HCT116 (cell line): ENCODE measurements at regions not wholly inside any gene's neighbourhood (a gene's known extent, or its start where the extent isn't known, plus 50 kb on each side); places are given as distances from the start of the nearest gene placed in this dataset.
A peak's percentile ranks its signal among the peaks of the same experiment; 100 is the strongest.

ENCODE experiments used
- ATAC-seq: fragments of 200-7000 bp; cut with Tn5 transposase; 2 replicates; pipeline ENCODE4 v1.9.1; 2020; ENCODE audit warnings: mild to moderate bottlenecking, moderate library complexity
- BruUV-seq: library from RNA; stranded (reverse); fragments of 400-500 nt; replicated peaks from 2 replicates; lab custom pipeline; 2021; lab: Mats Ljungman, UMichigan
- CTCF ChIA-PET: fragments of 300-600 bp; sonication (Branson Sonifier 250); formaldehyde crosslinking; loops from one replicate; lab custom pipeline; 2021; ENCODE audit warnings: antibody characterized with exemption; lab: Charles Lee
- POLR2A ChIA-PET: fragments of 300-600, 350-600 bp; sonication (Branson Sonifier 250); formaldehyde crosslinking; loops from one replicate; lab custom pipeline; 2021; ENCODE audit warnings: antibody characterized with exemption; lab: Charles Lee
- RAD21 ChIA-PET, 2 experiments: fragments of 300-600 bp; sonication (Branson Sonifier 250); formaldehyde crosslinking; loops; one replicate each; lab custom pipeline; 2023; ENCODE audit warnings: low total read pairs in 2 of 2; ENCODE audit not compliant: uncharacterized antibody in 2 of 2, unreplicated experiment in 2 of 2, low non-redundant PET in 1 of 2; lab: Charles Lee
- DNase-seq: peaks from one replicate; pipeline ENCODE4 v3.0.0-alpha.2; 2010; ENCODE audit warnings: low read depth, low spot score
- H2AFZ ChIP-seq: fragments of 200-600 bp; shearing (Covaris generic), sonication (generic); 2 replicates; pipeline ENCODE4 v1.6.1; 2017; ENCODE audit warnings: low read depth, mixed run types, mixed read lengths, antibody characterized with exemption, low read length; ENCODE audit not compliant: poor library complexity, severe bottlenecking
- H3K27ac ChIP-seq: 2 replicates; pipeline ENCODE4 v1.5.1; 2012; ENCODE audit warnings: low read depth, low read length
- H3K27me3 ChIP-seq: fragments of 200-600 bp; sonication (generic); 2 replicates; pipeline ENCODE4 v1.6.1; 2016; ENCODE audit warnings: mixed run types, low read length, mixed read lengths; ENCODE audit not compliant: insufficient read depth
- H3K36me3 ChIP-seq, 2 experiments: fragments of 200-500 bp in 1 of 2; fragments of 200-600 bp in 1 of 2; sonication (Bioruptor generic) in 1 of 2; sonication (generic) in 1 of 2; 2 replicates each; pipeline versions ENCODE4 v1.5.1 to v1.6.1; 2014 to 2016; ENCODE audit warnings: low read length in 2 of 2, inconsistent platforms in 1 of 2, mixed read lengths in 1 of 2, mixed run types in 1 of 2; ENCODE audit not compliant: insufficient read depth in 2 of 2, control insufficient read depth in 1 of 2
- H3K4me1 ChIP-seq, 2 experiments: fragments of 200-600 bp in 1 of 2; sonication (generic) in 1 of 2; 2 replicates each; pipeline versions ENCODE4 v1.5.1 to v1.6.1; 2012 to 2017; ENCODE audit warnings: low read length in 2 of 2, inconsistent platforms in 1 of 2, mild to moderate bottlenecking in 1 of 2, mixed read lengths in 1 of 2, mixed run types in 1 of 2, moderate library complexity in 1 of 2; ENCODE audit not compliant: insufficient read depth in 2 of 2, control insufficient read depth in 1 of 2
- H3K4me2 ChIP-seq: fragments of 200-600 bp; sonication (generic); 2 replicates; pipeline ENCODE4 v1.6.1; 2017; ENCODE audit warnings: mixed run types, low read length, mixed read lengths
- H3K4me3 ChIP-seq, 2 experiments: fragments of 200-600 bp in 1 of 2; sonication (generic) in 1 of 2; replicated peaks in 1 of 2; 2 replicates each; pipeline ENCODE4 v1.5.1; 2011 to 2016; ENCODE audit warnings: low read length in 2 of 2, control low read depth in 1 of 2, low read depth in 1 of 2, mild to moderate bottlenecking in 1 of 2, mixed read lengths in 1 of 2, mixed run types in 1 of 2
- H3K79me2 ChIP-seq: fragments of 200-600 bp; sonication (generic); 2 replicates; pipeline ENCODE4 v1.6.1; 2017; ENCODE audit warnings: mild to moderate bottlenecking, mixed run types, low read length, moderate library complexity, mixed read lengths; ENCODE audit not compliant: insufficient read depth
- H3K9ac ChIP-seq: fragments of 200-600 bp; sonication (generic); 2 replicates; pipeline ENCODE4 v1.6.1; 2016; ENCODE audit warnings: low read length, mixed read lengths
- H3K9me2 ChIP-seq: fragments of 200-600 bp; sonication (generic), shearing (Covaris generic); 2 replicates; pipeline ENCODE4 v1.6.1; 2017; ENCODE audit warnings: mixed run types, mild to moderate bottlenecking, moderate library complexity; ENCODE audit not compliant: insufficient read depth
- H3K9me3 ChIP-seq, 2 experiments: fragments of 200-500 bp in 1 of 2; fragments of 200-600 bp in 1 of 2; sonication (Bioruptor generic) in 1 of 2; sonication (generic) in 1 of 2; 2 replicates each; pipeline ENCODE4 v1.6.1; 2014 to 2017; ENCODE audit warnings: low read length in 2 of 2, mixed read lengths in 2 of 2, inconsistent platforms in 1 of 2, low read depth in 1 of 2, mild to moderate bottlenecking in 1 of 2, mixed run types in 1 of 2, moderate library complexity in 1 of 2; ENCODE audit not compliant: control insufficient read depth in 1 of 2, insufficient read depth in 1 of 2
- H4K20me1 ChIP-seq: fragments of 200-600 bp; sonication (generic), shearing (Covaris generic); 2 replicates; pipeline ENCODE4 v1.6.1; 2017; ENCODE audit warnings: mixed run types, mild to moderate bottlenecking, moderate library complexity; ENCODE audit not compliant: insufficient read depth
- CEBPB ChIP-seq: IDR thresholded peaks from 2 replicates; pipeline ENCODE4 v1.6.1; 2012; ENCODE audit warnings: low read depth
- CTCF ChIP-seq, 3 experiments: fragments of 200-600 bp in 1 of 3; sonication (generic) in 1 of 3; IDR thresholded peaks in 2 of 3; conservative IDR thresholded peaks in 1 of 3; 2 replicates each; pipeline ENCODE4 v1.5.1; 2012 to 2017; ENCODE audit warnings: low read depth in 2 of 3, low read length in 2 of 3, antibody characterized with exemption in 1 of 3, borderline replicate concordance in 1 of 3, control low read depth in 1 of 3, mild to moderate bottlenecking in 1 of 3, mixed read lengths in 1 of 3, mixed run types in 1 of 3, moderate library complexity in 1 of 3; ENCODE audit not compliant: insufficient read depth in 1 of 3
- EZH2 ChIP-seq: fragments of 200-600 bp; sonication (generic); IDR thresholded peaks from 2 replicates; pipeline ENCODE4 v1.6.1; 2017; ENCODE audit warnings: antibody characterized with exemption, mixed run types
- POLR2AphosphoS5 ChIP-seq: IDR thresholded peaks from 2 replicates; pipeline ENCODE4 v1.6.1; 2011; ENCODE audit warnings: mild to moderate bottlenecking, low read depth, low read length, moderate library complexity
- RAD21 ChIP-seq: IDR thresholded peaks from 2 replicates; pipeline ENCODE4 v1.6.1; 2012; ENCODE audit warnings: low read depth, mild to moderate bottlenecking
- REST ChIP-seq: IDR thresholded peaks from 2 replicates; pipeline ENCODE4 v1.6.1; 2012; ENCODE audit warnings: low read depth
- YY1 ChIP-seq: IDR thresholded peaks from 2 replicates; pipeline ENCODE4 v1.6.1; 2011; ENCODE audit warnings: low read length, low read depth, moderate library complexity, mild to moderate bottlenecking; ENCODE audit not compliant: insufficient replicate concordance; ENCODE audit errors: extremely low read depth
- ZFX ChIP-seq: fragments of 450-650 bp; IDR thresholded peaks from 2 replicates; pipeline ENCODE4 v1.6.1; 2017
- intact Hi-C: fragments of 100-400 bp; cut with micrococcal nuclease; formaldehyde crosslinking; loops from 2 replicates; pipeline ENCODE4 v1.10.0; 2022

GRCh38 chr21:31476263-31477022, 132.4 kb upstream of the TIAM1 start:
- H3K9me3 ChIP-seq = peaks cover 0 to 4% of the 10 kb centered on the region in 2 experiments; a peak in 1 of 4 replicates
- ChIA-PET RAD21 (no interaction called here), CTCF (interaction anchor here (2.0 kb wide), 1 partner anchor 17 kb away, joined by 10 read pairs; no protein-coding TSS in a partner anchor), POLR2A (no interaction called here)
- DNase-seq (no peak), ATAC-seq (no peak)
- H3K36me3 ChIP-seq = 0 out of 4 replicates have a peak, but pooled peaks cover 0 to 3% of the 10 kb centered on the region in 2 experiments
- intact Hi-C loops = no loop called here
- H3K9me2 ChIP-seq = no peaks in the 10 kb centered on the region
- no peaks in the 10 kb centered on the region for H3K27me3 ChIP-seq
- BruUV-seq = no TSS peak
- no peak overlapping the region for H3K4me3 ChIP-seq
- no peak for TF ChIP-seq RAD21
- TF ChIP-seq CTCF (IDR thresholded peaks at IDR 0.05 in 2 of 3, conservative IDR thresholded peaks at IDR 0.05 in 1 of 3; ENCODE audit: borderline replicate concordance in 1 of 3, insufficient read depth in 1 of 3, low read depth in 2 of 3, low read length in 2 of 3) = peak in 2 of 3 experiments; percentile 19 to 22; a peak in 2 of 6 replicates
- no peak overlapping the region for H2AFZ ChIP-seq
- no peaks in the 10 kb centered on the region for H3K4me1 ChIP-seq
- no peaks in the 10 kb centered on the region; the same call in 1 of the 2 replicates for H3K79me2 ChIP-seq
- no peak overlapping the region for H3K4me2 ChIP-seq
- H3K27ac ChIP-seq = no peak overlapping the region
- no peak overlapping the region for H3K9ac ChIP-seq
- no peaks in the 10 kb centered on the region for H4K20me1 ChIP-seq

- no peak for ATAC-seq
- Histone ChIP-seq H2AFZ (no peak overlapping the region), H3K9ac (no peak overlapping the region), H3K4me3 (no peak overlapping the region), H3K27me3 (no peaks in the 10 kb centered on the region), H3K27ac (no peak overlapping the region), H4K20me1 (no peaks in the 10 kb centered on the region), H3K4me2 (no peak overlapping the region), H3K79me2 (no peaks in the 10 kb centered on the region; the same call in 1 of the 2 replicates), H3K9me3 (no peaks in the 10 kb centered on the region), H3K9me2 (no peaks in the 10 kb centered on the region), H3K36me3 (0 out of 4 replicates have a peak, but pooled peaks cover 0 to 3% of the 10 kb centered on the region in 2 experiments), H3K4me1 (no peaks in the 10 kb centered on the region)
- POLR2A ChIA-PET = no interaction called here
- DNase-seq = no peak
- no TSS peak for BruUV-seq
- RAD21 ChIA-PET = no interaction called here
- intact Hi-C loops = no loop called here
- CTCF ChIA-PET = interaction anchor here (2.0 kb wide), 1 partner anchor 16 kb away, joined by 10 read pairs; no protein-coding TSS in a partner anchor
- no peak for TF ChIP-seq CTCF (IDR thresholded peaks at IDR 0.05 in 2 of 3, conservative IDR thresholded peaks at IDR 0.05 in 1 of 3; ENCODE audit: borderline replicate concordance in 1 of 3, insufficient read depth in 1 of 3, low read depth in 2 of 3, low read length in 2 of 3)
- no peak for TF ChIP-seq EZH2
- no peak for TF ChIP-seq ZFX
- TF ChIP-seq REST = no peak
- TF ChIP-seq POLR2AphosphoS5 = no peak
- no peak for TF ChIP-seq YY1
- no peak for TF ChIP-seq CEBPB
These were observed 131.2 kb upstream of the TIAM1 start for GRCh38 chr21:31475223-31475622.
